ENCODE measurements at regions not wholly inside any gene's neighbourhood (a gene's known extent, or its start where the extent isn't known, plus 50 kb on each side); places are given as distances from the start of the nearest gene placed in this dataset.

DNA sequence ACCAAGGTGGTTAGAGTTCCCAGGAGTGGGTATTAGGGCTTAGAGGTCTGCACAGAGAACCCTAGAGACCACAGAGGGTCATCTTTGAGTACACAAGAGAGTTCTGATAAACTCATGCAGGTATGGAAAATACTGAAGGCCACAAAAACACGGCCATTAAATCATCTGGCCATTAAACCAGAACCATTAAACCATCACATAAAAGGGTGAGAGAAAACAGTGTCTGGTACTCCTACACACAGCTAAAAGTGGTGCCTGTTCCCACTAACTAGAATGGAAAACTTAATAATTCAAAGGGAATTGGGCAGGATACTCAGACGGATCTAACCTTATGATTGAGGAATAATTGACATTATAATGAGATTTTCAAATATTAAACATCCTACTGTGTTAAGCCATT, 679.4 kb downstream of the TNS3 start:
- no peak overlapping the region for H3K27ac ChIP-seq (ENCODE audit: low read depth, low read length)
- H2AFZ ChIP-seq (ENCODE audit: low read length) = no peak overlapping the region
- no peak overlapping the region for H3K4me3 ChIP-seq (ENCODE audit: extremely low read depth in 1 of 4, insufficient read depth in 2 of 4, low read depth in 3 of 4, low read length in 4 of 4)
- no peak overlapping the region for H3K4me2 ChIP-seq (ENCODE audit: insufficient read depth in 1 of 2, low read depth in 2 of 2, low read length in 2 of 2)
- no peak overlapping the region for H3K4ac ChIP-seq (replicated peaks; ENCODE audit: insufficient read length, low read depth, low read length)
- H3K27me3 ChIP-seq (replicated peaks in 1 of 4; ENCODE audit: control insufficient read depth in 3 of 4, extremely low read depth in 1 of 4, insufficient read depth in 3 of 4, low read length in 3 of 4) = no peaks in the 10 kb centered on the region
- H2BK120ac ChIP-seq (replicated peaks; ENCODE audit: low read depth, low read length) = no peak overlapping the region
- no peaks in the 10 kb centered on the region for H3K23me2 ChIP-seq (ENCODE audit: low read depth, low read length)
- H4K91ac ChIP-seq (replicated peaks; ENCODE audit: insufficient read length, low read length) = no peak overlapping the region
- no peaks in the 10 kb centered on the region for H3K9me3 ChIP-seq (ENCODE audit: insufficient read depth in 2 of 2, low read depth in 1 of 2, low read length in 1 of 2)
- H3K79me2 ChIP-seq (ENCODE audit: control insufficient read depth in 1 of 2, insufficient read depth in 2 of 2, low read length in 2 of 2) = no peaks in the 10 kb centered on the region
- WGBS, 2 experiments (ENCODE audit: extremely low coverage in 1 of 2, insufficient coverage in 1 of 2, insufficient read length in 1 of 2, insufficient replicate concordance in 2 of 2, low coverage in 1 of 2, low lambda C conversion rate in 2 of 2, missing lambda C conversion rate in 1 of 2) = 75% methylated on average over 2 of the region's 2 CpGs; no CpG with 5 or more reads in 1 of the 2 experiments
- no peak overlapping the region for H3K23ac ChIP-seq (ENCODE audit: insufficient read length)
- H3K18ac ChIP-seq (ENCODE audit: extremely low read depth, low read length) = no peak overlapping the region
- H4K20me1 ChIP-seq (replicated peaks in 1 of 2; ENCODE audit: control insufficient read depth in 1 of 2, insufficient read depth in 2 of 2, low read length in 2 of 2) = no peaks in the 10 kb centered on the region
- POLR2A ChIA-PET (ENCODE audit: partially characterized antibody) = no interaction called here
- H2BK15ac ChIP-seq (ENCODE audit: low read length) = no peak overlapping the region
- H3K36me3 ChIP-seq (ENCODE audit: control insufficient read depth in 2 of 4, insufficient read depth in 4 of 4, low read length in 3 of 4) = no peaks in the 10 kb centered on the region
- H3K79me1 ChIP-seq (ENCODE audit: low read depth, low read length) = no peaks in the 10 kb centered on the region
- no peak overlapping the region for H3K56ac ChIP-seq (replicated peaks; ENCODE audit: insufficient read length, low read depth, low read length)
- H2AK5ac ChIP-seq (ENCODE audit: low read depth, low read length) = no peak overlapping the region
- H3K4me1 ChIP-seq (replicated peaks in 1 of 4; ENCODE audit: control insufficient read depth in 3 of 4, insufficient read depth in 4 of 4, low read length in 3 of 4) = no peaks in the 10 kb centered on the region; a peak in 1 of 7 replicates
- DNase-seq (ENCODE audit: low read depth in 1 of 2, low spot score in 2 of 2) (no peak), FAIRE-seq (no peak)
- TF ChIP-seq RBBP5 (IDR thresholded peaks at IDR 0.05; ENCODE audit: borderline replicate concordance, low read depth, low read length) (no peak), TAF1 (IDR thresholded peaks at IDR 0.05; ENCODE audit: low read depth, low read length) (no peak), JUN (IDR thresholded peaks at IDR 0.05; ENCODE audit: low read depth, low read length) (no peak), SP2 (IDR thresholded peaks at IDR 0.05; ENCODE audit: low read length) (no peak), GABPA (IDR thresholded peaks at IDR 0.05; ENCODE audit: borderline replicate concordance, insufficient read depth, low read length) (no peak), POLR2AphosphoS5 (IDR thresholded peaks at IDR 0.05; ENCODE audit: low read depth, low read length) (no peak), SP1 (IDR thresholded peaks at IDR 0.05; ENCODE audit: low read depth, low read length) (no peak)
- H4K5ac ChIP-seq (ENCODE audit: insufficient read length, low read depth, low read length) = no peak overlapping the region
- no peak overlapping the region for H4K8ac ChIP-seq (ENCODE audit: extremely low read depth, insufficient read depth, low read length)
- no peak overlapping the region for H3K14ac ChIP-seq (ENCODE audit: insufficient read length)
- CTCF ChIA-PET (ENCODE audit: partially characterized antibody) = no interaction called here
- no peak overlapping the region for H2BK20ac ChIP-seq (ENCODE audit: low read length)
- H2BK5ac ChIP-seq (ENCODE audit: low read depth, low read length) = no peak overlapping the region
- H3K9ac ChIP-seq (replicated peaks in 1 of 4; ENCODE audit: extremely low read depth in 1 of 4, low read depth in 3 of 4, low read length in 3 of 4) = no peak overlapping the region
- no peak overlapping the region for H2BK12ac ChIP-seq (ENCODE audit: low read depth, low read length)

Data from H1 (cell line).